ENCODE measurements at regions not wholly inside any gene's neighbourhood (a gene's known extent, or its start where the extent isn't known, plus 50 kb on each side); places are given as distances from the start of the nearest gene placed in this dataset.

DNA sequence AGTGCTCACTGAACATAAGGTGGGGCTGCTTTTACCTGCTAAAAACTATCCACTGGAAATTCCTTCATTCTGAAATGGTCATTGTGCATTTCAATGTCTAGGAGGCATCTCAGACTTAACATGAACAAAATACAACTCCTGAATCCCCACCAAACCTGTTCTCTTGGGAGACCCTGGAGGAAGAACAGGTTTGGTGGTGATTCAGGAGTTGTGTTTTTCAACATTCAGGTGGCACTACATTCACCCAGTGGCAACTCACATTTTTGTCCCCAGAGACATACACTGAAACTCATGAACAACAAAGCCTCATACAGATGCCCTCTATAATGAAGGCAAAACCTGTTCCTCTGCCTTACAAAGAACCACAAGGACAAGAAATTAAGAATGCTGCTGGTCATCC is 64.3 kb upstream of the CYP2D6 start:
- Histone ChIP-seq H3K27me3 (no peaks in the 10 kb centered on the region), H3K9me3 (no peaks in the 10 kb centered on the region), H3K36me3 (no peaks in the 10 kb centered on the region), H3K27ac (no peak overlapping the region), H3K4me1 (peaks cover 0 to 7% (median 3%) of the 10 kb centered on the region in 4 donors), H3K4me3 (no peak overlapping the region)
- TF ChIP-seq, protein P1, sequence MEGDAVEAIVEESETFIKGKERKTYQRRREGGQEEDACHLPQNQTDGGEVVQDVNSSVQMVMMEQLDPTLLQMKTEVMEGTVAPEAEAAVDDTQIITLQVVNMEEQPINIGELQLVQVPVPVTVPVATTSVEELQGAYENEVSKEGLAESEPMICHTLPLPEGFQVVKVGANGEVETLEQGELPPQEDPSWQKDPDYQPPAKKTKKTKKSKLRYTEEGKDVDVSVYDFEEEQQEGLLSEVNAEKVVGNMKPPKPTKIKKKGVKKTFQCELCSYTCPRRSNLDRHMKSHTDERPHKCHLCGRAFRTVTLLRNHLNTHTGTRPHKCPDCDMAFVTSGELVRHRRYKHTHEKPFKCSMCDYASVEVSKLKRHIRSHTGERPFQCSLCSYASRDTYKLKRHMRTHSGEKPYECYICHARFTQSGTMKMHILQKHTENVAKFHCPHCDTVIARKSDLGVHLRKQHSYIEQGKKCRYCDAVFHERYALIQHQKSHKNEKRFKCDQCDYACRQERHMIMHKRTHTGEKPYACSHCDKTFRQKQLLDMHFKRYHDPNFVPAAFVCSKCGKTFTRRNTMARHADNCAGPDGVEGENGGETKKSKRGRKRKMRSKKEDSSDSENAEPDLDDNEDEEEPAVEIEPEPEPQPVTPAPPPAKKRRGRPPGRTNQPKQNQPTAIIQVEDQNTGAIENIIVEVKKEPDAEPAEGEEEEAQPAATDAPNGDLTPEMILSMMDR (IDR thresholded peaks at IDR 0.05): no peak
- intact Hi-C loops (cut with DNase I; ENCODE audit: low total_unique reads): no loop called here
- DNase-seq: no peak

DNA sequence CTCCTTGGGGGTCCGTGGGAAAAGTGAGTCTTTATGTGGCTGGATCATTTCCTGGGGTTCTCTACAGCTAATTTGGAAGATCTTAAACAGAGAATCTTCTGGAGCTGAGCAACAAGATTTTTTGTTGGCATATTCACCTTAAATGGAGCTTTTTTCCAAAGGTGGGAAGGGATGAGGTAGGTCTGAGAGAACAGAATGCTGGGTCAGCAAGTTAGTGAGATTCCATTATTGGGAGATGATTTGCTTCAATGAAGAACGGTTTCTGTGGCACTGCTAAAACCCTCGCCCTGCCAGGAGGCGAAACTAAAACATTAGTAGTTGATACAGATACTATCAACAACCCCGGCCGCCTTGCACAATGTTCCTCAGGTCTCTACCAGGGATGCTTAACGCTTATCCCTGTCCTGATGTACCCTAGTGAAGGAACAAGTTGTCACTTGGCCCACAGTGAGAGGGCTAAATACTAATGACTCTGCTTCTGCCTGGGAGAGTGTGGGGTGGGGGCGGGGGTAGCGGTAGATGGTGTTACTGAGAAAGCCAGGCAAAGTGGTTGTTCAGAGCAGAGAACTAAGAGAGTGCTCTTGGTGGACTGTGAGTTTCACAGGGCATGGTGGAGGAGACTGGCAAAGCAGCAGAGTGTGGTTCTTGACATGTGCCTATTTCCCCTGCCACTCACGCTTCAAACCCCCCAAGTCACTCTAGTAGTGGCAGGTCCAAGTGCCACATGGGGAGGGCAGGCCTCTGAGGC is 63.7 kb upstream of the CYP2D6 start:
- no peaks in the 10 kb centered on the region for H3K36me3 ChIP-seq
- intact Hi-C loops (cut with DNase I; ENCODE audit: low total_unique reads): no loop called here
- TF ChIP-seq, protein P1 (IDR thresholded peaks at IDR 0.05): no peak
- no peak overlapping the region for H3K4me3 ChIP-seq
- peaks cover 0 to 7% (median 3%) of the 10 kb centered on the region in 4 donors for H3K4me1 ChIP-seq
- no peak overlapping the region for H3K27ac ChIP-seq
- no peaks in the 10 kb centered on the region for H3K27me3 ChIP-seq
- no peaks in the 10 kb centered on the region for H3K9me3 ChIP-seq
- no peak for DNase-seq

DNA sequence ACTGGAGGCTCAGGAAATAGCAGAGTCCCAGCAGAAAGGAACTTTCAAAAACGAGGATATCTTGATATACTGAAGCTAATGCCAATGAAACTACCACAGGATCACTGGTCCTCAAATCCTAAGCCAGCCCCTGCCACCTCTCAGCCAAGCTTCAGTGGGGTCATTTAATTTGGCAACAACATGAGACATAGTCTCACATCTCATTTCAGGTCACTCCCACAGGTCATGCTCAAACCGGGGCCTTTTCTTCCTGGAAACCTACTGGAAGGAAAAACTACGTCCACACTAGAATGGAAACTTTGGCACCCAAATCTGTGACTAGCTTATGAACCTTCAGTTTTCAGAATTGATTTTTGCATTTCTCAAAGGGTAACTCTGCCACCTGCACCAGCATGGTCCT is 61.9 kb upstream of the CYP2D6 start:
- no peak overlapping the region for H3K27ac ChIP-seq
- H3K27me3 ChIP-seq: no peaks in the 10 kb centered on the region
- H3K4me1 ChIP-seq: peaks cover 0 to 7% (median 3%) of the 10 kb centered on the region in 4 donors
- TF ChIP-seq, protein P1 (IDR thresholded peaks at IDR 0.05): no peak
- H3K36me3 ChIP-seq: no peaks in the 10 kb centered on the region
- no peak overlapping the region for H3K4me3 ChIP-seq
- DNase-seq: no peak
- intact Hi-C loops (cut with DNase I; ENCODE audit: low total_unique reads): no loop called here
- no peaks in the 10 kb centered on the region for H3K9me3 ChIP-seq

DNA sequence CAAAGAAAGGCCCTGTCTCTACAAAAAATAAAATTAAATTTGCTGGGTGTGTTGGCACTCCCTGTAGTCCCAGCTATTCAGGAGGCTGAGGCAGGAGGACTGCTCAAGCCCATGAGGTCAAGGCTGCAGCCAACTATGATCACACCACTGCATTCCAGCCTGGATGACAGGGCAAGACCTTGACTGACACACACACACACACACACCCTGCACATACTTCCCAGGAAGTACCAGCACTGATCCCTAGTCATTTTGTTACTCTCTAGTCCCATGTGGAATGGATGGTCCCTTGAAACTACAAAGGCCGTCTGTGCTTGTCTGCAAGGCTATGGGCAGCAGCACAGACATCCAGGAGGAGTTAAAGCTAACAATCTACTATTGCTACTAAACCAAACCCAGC is 59.7 kb upstream of the CYP2D6 start:
- Histone ChIP-seq H3K4me1 (peaks cover 0 to 7% (median 3%) of the 10 kb centered on the region in 4 donors), H3K36me3 (no peaks in the 10 kb centered on the region), H3K27ac (no peak overlapping the region), H3K4me3 (no peak overlapping the region), H3K27me3 (no peaks in the 10 kb centered on the region), H3K9me3 (no peaks in the 10 kb centered on the region)
- intact Hi-C loops (cut with DNase I; ENCODE audit: low total_unique reads): no loop called here
- DNase-seq: no peak
- TF ChIP-seq, protein P1 (IDR thresholded peaks at IDR 0.05): no peak

DNA sequence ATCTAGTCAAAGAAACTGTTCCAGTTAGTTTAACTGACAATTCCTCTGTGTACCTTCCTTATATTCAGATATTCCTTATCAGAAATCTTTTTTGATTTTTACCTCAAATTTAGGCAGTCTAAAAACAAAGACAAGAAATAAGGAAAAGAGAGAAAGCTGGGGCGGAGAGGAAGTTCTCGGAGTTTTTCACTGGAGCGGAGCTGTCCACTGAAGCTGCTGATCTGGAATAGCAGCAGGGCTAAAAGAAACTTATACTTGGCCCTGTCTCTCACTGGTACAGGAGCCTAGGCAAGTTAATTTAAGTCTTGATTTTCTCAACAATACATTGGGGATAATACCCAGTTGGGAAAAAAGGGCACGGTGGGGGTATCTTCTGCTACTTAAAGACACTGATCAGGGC is 59.2 kb upstream of the CYP2D6 start:
- TF ChIP-seq, protein P1 (IDR thresholded peaks at IDR 0.05): no peak

More for the DNA sequence above, 59.2 kb upstream of the CYP2D6 start:
- H3K4me3 ChIP-seq: no peak overlapping the region
- H3K36me3 ChIP-seq: no peaks in the 10 kb centered on the region
- no peak overlapping the region for H3K27ac ChIP-seq
- H3K9me3 ChIP-seq: no peaks in the 10 kb centered on the region
- H3K27me3 ChIP-seq: no peaks in the 10 kb centered on the region
- intact Hi-C loops (cut with DNase I; ENCODE audit: low total_unique reads): no loop called here
- peaks cover 0 to 6% (median 2%) of the 10 kb centered on the region in 4 donors for H3K4me1 ChIP-seq
- no peak for DNase-seq
